ENCODE measurements at regions not wholly inside any gene's neighbourhood (a gene's known extent, or its start where the extent isn't known, plus 50 kb on each side); places are given as distances from the start of the nearest gene placed in this dataset.

DNA sequence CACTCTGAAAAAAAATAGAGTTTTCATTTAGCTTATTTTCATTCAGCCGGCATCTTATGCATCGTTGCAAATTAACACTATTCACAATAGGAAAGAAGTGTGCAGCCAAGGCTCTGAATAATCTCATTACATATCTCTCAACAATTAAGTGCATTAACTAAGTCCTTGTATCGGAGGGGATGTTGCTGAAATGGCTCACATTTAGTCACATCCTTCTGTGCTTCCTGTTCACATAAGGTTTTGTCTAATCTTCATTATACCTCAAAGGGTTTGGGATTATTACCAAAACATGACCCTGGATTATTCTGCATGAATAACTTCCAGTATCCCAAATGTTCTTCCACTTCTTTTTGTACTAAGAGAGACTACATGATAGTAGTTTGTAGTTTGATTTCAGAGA, 278.0 kb upstream of the GRIA1 start:
- H3K9me3 ChIP-seq (ENCODE audit: control insufficient read depth in 4 of 4, insufficient read depth in 3 of 4, low read length in 3 of 4) = no peaks in the 10 kb centered on the region
- no peak overlapping the region for H3K27ac ChIP-seq (ENCODE audit: low read depth in 1 of 2, low read length in 1 of 2)
- no peaks in the 10 kb centered on the region for H3K27me3 ChIP-seq (ENCODE audit: control insufficient read depth in 3 of 3, insufficient read depth in 3 of 3, low read length in 2 of 3)
- 72 to 77% methylated on average over 3 of the region's 3 CpGs for whole genome bisulfite sequencing, 2 donors
- H3K4me1 ChIP-seq (ENCODE audit: control insufficient read depth in 5 of 5, insufficient read depth in 5 of 5, low read length in 5 of 5) = no peaks in the 10 kb centered on the region
- TF ChIP-seq, protein P1, sequence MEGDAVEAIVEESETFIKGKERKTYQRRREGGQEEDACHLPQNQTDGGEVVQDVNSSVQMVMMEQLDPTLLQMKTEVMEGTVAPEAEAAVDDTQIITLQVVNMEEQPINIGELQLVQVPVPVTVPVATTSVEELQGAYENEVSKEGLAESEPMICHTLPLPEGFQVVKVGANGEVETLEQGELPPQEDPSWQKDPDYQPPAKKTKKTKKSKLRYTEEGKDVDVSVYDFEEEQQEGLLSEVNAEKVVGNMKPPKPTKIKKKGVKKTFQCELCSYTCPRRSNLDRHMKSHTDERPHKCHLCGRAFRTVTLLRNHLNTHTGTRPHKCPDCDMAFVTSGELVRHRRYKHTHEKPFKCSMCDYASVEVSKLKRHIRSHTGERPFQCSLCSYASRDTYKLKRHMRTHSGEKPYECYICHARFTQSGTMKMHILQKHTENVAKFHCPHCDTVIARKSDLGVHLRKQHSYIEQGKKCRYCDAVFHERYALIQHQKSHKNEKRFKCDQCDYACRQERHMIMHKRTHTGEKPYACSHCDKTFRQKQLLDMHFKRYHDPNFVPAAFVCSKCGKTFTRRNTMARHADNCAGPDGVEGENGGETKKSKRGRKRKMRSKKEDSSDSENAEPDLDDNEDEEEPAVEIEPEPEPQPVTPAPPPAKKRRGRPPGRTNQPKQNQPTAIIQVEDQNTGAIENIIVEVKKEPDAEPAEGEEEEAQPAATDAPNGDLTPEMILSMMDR (IDR thresholded peaks at IDR 0.05; ENCODE audit: control extremely low read depth, extremely low read depth) = no peak
- ATAC-seq (ENCODE audit: insufficient read depth, low FRiP score) (no peak), DNase-seq (no peak)
- H3K36me3 ChIP-seq (ENCODE audit: control insufficient read depth in 4 of 4, insufficient read depth in 4 of 4, low read length in 4 of 4) = no peaks in the 10 kb centered on the region
- H3K9ac ChIP-seq (ENCODE audit: insufficient read depth in 1 of 2, low read length in 2 of 2) = no peak overlapping the region
- H3K4me3 ChIP-seq = no peak overlapping the region

DNA sequence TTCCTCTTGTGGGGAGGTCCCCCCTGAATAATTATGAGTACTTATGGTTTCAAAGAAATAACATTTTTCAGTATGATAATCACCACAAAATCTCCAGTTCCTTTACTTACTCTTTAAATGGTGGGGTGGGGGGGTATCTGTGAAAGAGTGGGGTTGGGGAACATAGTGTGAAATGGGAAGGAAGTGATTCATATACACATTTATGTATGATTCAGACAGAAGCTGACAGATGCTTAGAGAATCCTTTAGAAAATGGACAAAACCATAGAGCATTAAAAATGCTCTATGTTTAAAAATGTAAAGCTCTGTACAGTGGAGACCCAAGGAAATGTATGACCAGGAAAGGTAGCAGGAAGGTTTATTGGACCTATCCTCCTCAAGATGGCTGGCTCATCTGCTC, 267.5 kb upstream of the GRIA1 start:
- ATAC-seq (ENCODE audit: insufficient read depth, low FRiP score) = no peak
- H3K36me3 ChIP-seq (ENCODE audit: control insufficient read depth in 4 of 4, insufficient read depth in 4 of 4, low read length in 4 of 4) = no peaks in the 10 kb centered on the region
- H3K4me1 ChIP-seq (ENCODE audit: control insufficient read depth in 5 of 5, insufficient read depth in 5 of 5, low read length in 5 of 5) = no peaks in the 10 kb centered on the region
- TF ChIP-seq, protein P1 (IDR thresholded peaks at IDR 0.05; ENCODE audit: control extremely low read depth, extremely low read depth) = no peak
- no peak overlapping the region for H3K4me3 ChIP-seq
- H3K27me3 ChIP-seq (ENCODE audit: control insufficient read depth in 3 of 3, insufficient read depth in 3 of 3, low read length in 2 of 3) = no peaks in the 10 kb centered on the region
- H3K9ac ChIP-seq (ENCODE audit: insufficient read depth in 1 of 2, low read length in 2 of 2) = no peak overlapping the region
- no peak overlapping the region for H3K27ac ChIP-seq (ENCODE audit: low read depth in 1 of 2, low read length in 1 of 2)
- no peak for DNase-seq
- H3K9me3 ChIP-seq (ENCODE audit: control insufficient read depth in 4 of 4, insufficient read depth in 3 of 4, low read length in 3 of 4) = peaks cover 0 to 1% (median 0%) of the 10 kb centered on the region in 4 donors

DNA sequence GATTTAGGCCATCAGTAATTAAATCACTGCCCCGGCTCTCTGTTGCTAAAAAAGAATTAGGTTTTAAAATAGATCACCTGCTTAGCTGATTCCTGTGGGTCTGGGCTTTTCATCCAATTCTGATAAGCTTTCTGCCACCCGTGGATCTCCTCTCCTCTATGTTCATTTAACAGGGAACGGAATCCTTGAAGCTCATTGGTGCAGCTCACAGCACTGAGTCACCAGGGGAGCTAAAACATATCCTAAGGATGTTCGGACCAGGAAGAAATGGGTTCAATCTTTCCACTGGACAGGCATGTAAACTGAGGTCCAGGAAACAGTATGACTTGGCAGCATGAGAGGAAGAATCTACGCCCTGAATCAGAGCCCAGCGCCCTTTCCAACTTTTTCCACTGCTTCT, 267.1 kb upstream of the GRIA1 start:
- Histone ChIP-seq H3K9ac (ENCODE audit: insufficient read depth in 1 of 2, low read length in 2 of 2) (no peak overlapping the region), H3K4me1 (ENCODE audit: control insufficient read depth in 5 of 5, insufficient read depth in 5 of 5, low read length in 5 of 5) (no peaks in the 10 kb centered on the region), H3K27ac (ENCODE audit: low read depth in 1 of 2, low read length in 1 of 2) (no peak overlapping the region), H3K9me3 (ENCODE audit: control insufficient read depth in 4 of 4, insufficient read depth in 3 of 4, low read length in 3 of 4) (peaks cover 0 to 1% (median 0%) of the 10 kb centered on the region in 4 donors), H3K36me3 (ENCODE audit: control insufficient read depth in 4 of 4, insufficient read depth in 4 of 4, low read length in 4 of 4) (no peaks in the 10 kb centered on the region), H3K27me3 (ENCODE audit: control insufficient read depth in 3 of 3, insufficient read depth in 3 of 3, low read length in 2 of 3) (no peaks in the 10 kb centered on the region), H3K4me3 (no peak overlapping the region)
- 72 to 77% methylated on average over 6 of the region's 6 CpGs for WGBS, 2 donors
- DNase-seq (no peak), ATAC-seq (ENCODE audit: insufficient read depth, low FRiP score) (no peak)
- TF ChIP-seq, protein P1 (IDR thresholded peaks at IDR 0.05; ENCODE audit: control extremely low read depth, extremely low read depth) = no peak

DNA sequence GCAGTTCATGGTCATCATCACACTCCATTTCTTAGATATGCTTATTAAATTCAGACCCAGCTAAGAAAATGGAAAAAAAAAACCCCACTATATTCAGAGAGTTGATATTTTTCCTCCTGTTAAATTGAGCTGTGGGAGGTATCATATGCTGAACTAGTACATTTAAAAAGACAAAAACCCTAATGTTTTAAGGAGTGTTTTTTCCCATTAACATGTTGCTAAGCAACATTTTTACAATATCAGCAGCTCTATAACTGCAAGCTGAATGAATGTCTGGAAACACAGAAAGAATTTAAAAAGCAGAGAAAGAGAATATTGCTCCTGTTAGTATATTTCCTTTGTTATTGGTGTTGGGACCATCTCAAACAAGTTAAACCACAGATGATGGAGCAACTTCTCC, 265.8 kb upstream of the GRIA1 start:
- no peak for ATAC-seq (ENCODE audit: insufficient read depth, low FRiP score)
- TF ChIP-seq, protein P1 (IDR thresholded peaks at IDR 0.05; ENCODE audit: control extremely low read depth, extremely low read depth) = no peak
- H3K4me3 ChIP-seq = no peak overlapping the region

More for the DNA sequence above, 265.8 kb upstream of the GRIA1 start:
- Histone ChIP-seq H3K4me1 (ENCODE audit: control insufficient read depth in 5 of 5, insufficient read depth in 5 of 5, low read length in 5 of 5) (no peaks in the 10 kb centered on the region), H3K9me3 (ENCODE audit: control insufficient read depth in 4 of 4, insufficient read depth in 3 of 4, low read length in 3 of 4) (peaks cover 0 to 1% (median 0%) of the 10 kb centered on the region in 4 donors), H3K27me3 (ENCODE audit: control insufficient read depth in 3 of 3, insufficient read depth in 3 of 3, low read length in 2 of 3) (no peaks in the 10 kb centered on the region), H3K36me3 (ENCODE audit: control insufficient read depth in 4 of 4, insufficient read depth in 4 of 4, low read length in 4 of 4) (no peaks in the 10 kb centered on the region), H3K27ac (ENCODE audit: low read depth in 1 of 2, low read length in 1 of 2) (no peak overlapping the region), H3K9ac (ENCODE audit: insufficient read depth in 1 of 2, low read length in 2 of 2) (no peak overlapping the region)
- DNase-seq = no peak

Measured in lung (tissue), 11 donors.